ENCODE measurements at regions not wholly inside any gene's neighbourhood (a gene's known extent, or its start where the extent isn't known, plus 50 kb on each side); places are given as distances from the start of the nearest gene placed in this dataset.
"Not testable (repeated sequence)": the region's sequence is repeated elsewhere in the genome, so short reads cannot be mapped to it uniquely, and the experiment has no call there.

- Histone ChIP-seq H3K36me3 (ENCODE audit: low read depth) (no peaks in the 10 kb centered on the region), H3K4me1 (ENCODE audit: low read depth) (no peaks in the 10 kb centered on the region), H3K4me3 (no peak overlapping the region), H3K9me3 (peaks cover 4% of the 10 kb centered on the region)
- DNase-seq: no peak
- TF ChIP-seq, protein P1, sequence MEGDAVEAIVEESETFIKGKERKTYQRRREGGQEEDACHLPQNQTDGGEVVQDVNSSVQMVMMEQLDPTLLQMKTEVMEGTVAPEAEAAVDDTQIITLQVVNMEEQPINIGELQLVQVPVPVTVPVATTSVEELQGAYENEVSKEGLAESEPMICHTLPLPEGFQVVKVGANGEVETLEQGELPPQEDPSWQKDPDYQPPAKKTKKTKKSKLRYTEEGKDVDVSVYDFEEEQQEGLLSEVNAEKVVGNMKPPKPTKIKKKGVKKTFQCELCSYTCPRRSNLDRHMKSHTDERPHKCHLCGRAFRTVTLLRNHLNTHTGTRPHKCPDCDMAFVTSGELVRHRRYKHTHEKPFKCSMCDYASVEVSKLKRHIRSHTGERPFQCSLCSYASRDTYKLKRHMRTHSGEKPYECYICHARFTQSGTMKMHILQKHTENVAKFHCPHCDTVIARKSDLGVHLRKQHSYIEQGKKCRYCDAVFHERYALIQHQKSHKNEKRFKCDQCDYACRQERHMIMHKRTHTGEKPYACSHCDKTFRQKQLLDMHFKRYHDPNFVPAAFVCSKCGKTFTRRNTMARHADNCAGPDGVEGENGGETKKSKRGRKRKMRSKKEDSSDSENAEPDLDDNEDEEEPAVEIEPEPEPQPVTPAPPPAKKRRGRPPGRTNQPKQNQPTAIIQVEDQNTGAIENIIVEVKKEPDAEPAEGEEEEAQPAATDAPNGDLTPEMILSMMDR (IDR thresholded peaks at IDR 0.05): no peak
- no peak for ATAC-seq
- intact Hi-C loops (cut with DNase I, micrococcal nuclease): no loop called here
Observed at GRCh38 chr4:60452266-60452665, 747.9 kb upstream of the ADGRL3 start.

DNA sequence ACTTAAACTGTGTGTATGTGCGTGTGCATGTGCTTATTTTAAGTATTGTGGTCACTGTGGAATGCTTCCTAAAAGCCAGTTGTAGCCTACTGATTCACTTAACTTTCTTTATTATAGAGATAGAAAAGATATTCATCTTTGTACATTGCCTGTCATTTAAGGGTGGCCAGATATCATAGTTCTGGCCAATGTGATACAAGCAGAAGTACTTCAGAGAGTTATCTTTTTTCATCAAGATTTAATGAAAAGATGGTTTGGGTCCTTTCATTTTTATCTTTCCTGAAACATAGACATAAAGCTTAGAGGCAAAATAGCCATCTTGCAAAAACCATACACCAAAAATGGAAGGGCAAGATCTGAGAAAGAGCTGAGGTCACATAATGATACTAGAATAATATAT is 744.7 kb upstream of the ADGRL3 start:
- Histone ChIP-seq H3K4me3 (no peak overlapping the region), H3K4me1 (ENCODE audit: low read depth) (no peaks in the 10 kb centered on the region), H3K36me3 (ENCODE audit: low read depth) (no peaks in the 10 kb centered on the region), H3K9me3 (peaks cover 2% of the 10 kb centered on the region)
- ATAC-seq: no peak
- DNase-seq: no peak
- intact Hi-C loops (cut with DNase I, micrococcal nuclease): no loop called here
- TF ChIP-seq, protein P1 (IDR thresholded peaks at IDR 0.05): no peak

DNA sequence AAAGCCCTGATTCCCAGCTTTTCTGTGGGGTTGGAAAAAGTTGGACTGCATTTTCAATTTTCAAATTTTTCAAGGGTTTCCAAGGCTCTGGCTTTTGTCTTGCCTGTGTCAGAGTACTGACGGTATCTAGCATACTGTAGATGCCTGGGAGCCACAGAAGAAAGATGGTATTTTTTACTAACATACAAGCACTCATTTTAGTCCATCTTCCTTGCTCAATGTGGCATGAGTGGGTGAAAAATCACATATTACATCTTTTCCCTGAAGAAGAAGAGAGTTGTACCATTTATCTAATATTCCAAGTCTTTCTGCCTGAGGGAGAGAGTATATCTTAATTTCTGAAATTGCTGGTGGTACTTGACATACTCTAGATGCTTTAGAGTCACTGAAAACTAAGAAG is 738.6 kb upstream of the ADGRL3 start:
- Histone ChIP-seq H3K9me3 (peaks cover 2% of the 10 kb centered on the region), H3K4me3 (no peak overlapping the region), H3K4me1 (ENCODE audit: low read depth) (no peaks in the 10 kb centered on the region), H3K36me3 (ENCODE audit: low read depth) (no peaks in the 10 kb centered on the region)
- intact Hi-C loops (cut with DNase I, micrococcal nuclease): no loop called here
- TF ChIP-seq, protein P1 (IDR thresholded peaks at IDR 0.05): no peak
- no peak for DNase-seq
- ATAC-seq: no peak

GRCh38 chr4:60463857-60464502 is 736.1 kb upstream of the ADGRL3 start:
- no peak overlapping the region for H3K4me3 ChIP-seq
- peaks cover 6% of the 10 kb centered on the region for H3K9me3 ChIP-seq
- intact Hi-C loops (cut with DNase I, micrococcal nuclease): no loop called here
- DNase-seq (no peak), ATAC-seq (no peak)
- no peaks in the 10 kb centered on the region for H3K4me1 ChIP-seq (ENCODE audit: low read depth)
- no peaks in the 10 kb centered on the region for H3K36me3 ChIP-seq (ENCODE audit: low read depth)
- TF ChIP-seq, protein P1 (IDR thresholded peaks at IDR 0.05): no peak

DNA sequence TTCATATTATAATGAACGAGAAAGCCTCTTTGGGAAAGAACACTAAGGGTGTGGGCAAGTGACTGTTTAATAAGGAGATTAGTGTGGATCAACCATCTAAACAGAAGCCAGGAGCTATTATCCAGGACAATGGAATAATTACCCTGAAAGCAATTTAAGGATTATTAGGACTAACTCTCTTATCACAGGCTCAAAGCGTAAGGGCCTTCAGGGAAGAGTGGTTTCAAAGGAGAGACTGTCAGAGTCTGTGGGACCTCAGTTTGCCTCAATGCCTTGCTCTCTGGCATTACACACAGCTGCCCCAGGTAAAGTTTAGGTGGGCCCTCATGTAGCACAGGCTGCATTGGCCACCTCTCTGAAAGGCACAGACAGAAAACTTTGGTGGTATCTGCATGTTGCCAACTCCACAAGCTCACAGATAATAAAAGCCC is 717.2 kb upstream of the ADGRL3 start:
- intact Hi-C loops (cut with DNase I, micrococcal nuclease): no loop called here
- TF ChIP-seq, protein P1 (IDR thresholded peaks at IDR 0.05): no peak
- ATAC-seq: no peak

DNA sequence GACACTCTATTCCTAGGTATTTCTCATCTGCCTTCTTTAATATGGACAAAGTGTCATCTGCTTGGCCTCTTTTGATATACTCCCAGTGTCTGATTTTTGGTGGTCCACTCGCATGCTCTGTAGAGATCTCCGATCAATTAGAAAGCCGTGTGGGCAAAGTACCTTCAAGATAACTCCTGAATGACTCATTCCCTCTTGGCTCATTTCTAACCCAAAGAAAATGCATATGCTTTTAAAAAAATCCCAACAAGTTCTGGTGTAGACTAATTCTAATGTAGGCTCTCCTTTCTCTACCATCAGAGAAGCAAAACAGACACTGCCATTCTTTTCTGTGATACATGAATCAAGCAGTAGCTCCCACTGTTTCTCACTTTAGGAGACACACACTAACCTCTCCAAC is 714.9 kb upstream of the ADGRL3 start:
- DNase-seq: no peak
- ATAC-seq: no peak
- no peaks in the 10 kb centered on the region for H3K4me1 ChIP-seq (ENCODE audit: low read depth)
- intact Hi-C loops (cut with DNase I, micrococcal nuclease): no loop called here
- H3K36me3 ChIP-seq (ENCODE audit: low read depth): no peaks in the 10 kb centered on the region
- peaks cover under 1% of the 10 kb centered on the region for H3K9me3 ChIP-seq
- H3K4me3 ChIP-seq: no peak overlapping the region
- TF ChIP-seq, protein P1 (IDR thresholded peaks at IDR 0.05): no peak

More for the DNA sequence above, 717.2 kb upstream of the ADGRL3 start:
- no peak for DNase-seq
- no peak overlapping the region for H3K4me3 ChIP-seq
- H3K4me1 ChIP-seq (ENCODE audit: low read depth): no peaks in the 10 kb centered on the region
- H3K9me3 ChIP-seq: peaks cover 4% of the 10 kb centered on the region
- no peaks in the 10 kb centered on the region for H3K36me3 ChIP-seq (ENCODE audit: low read depth)

DNA sequence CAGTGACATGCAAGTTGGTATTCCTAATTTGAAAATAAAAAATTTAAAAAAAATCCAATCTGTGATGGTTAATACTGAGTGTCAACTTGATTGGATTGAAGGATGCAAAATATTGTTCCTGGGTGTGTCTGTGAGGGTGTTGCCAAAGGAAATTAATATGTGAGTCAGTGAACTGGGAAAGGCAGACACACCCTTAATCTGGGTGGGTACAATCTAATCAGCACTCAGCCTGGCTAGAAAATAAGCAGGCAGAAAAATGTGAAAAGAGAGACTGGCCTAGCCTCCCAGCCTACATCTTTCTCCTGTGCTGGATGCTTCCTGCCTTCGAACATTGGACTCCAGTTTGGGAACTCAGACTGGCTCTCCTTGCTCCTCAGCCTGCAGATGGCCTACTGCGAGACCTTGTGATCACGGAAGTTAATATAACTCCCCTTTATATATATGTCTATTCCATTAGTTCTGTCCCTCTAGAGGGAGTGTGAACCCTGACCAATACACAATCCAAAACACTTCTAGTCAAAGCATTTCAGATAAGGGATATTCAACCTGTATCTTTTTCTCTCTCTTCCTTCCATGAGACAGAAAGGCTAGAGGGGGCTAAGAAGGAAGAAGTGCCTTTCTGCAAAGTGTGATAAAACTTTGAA is 712.9 kb upstream of the ADGRL3 start:
- ATAC-seq; H3K9me3 ChIP-seq; intact Hi-C loops (cut with DNase I, micrococcal nuclease); H3K4me1 ChIP-seq (ENCODE audit: low read depth); H3K36me3 ChIP-seq (ENCODE audit: low read depth); H3K4me3 ChIP-seq; DNase-seq: not testable (repeated sequence)
